Kidney epithelial cell (primary cell): ENCODE measurements at regions not wholly inside any gene's neighbourhood (a gene's known extent, or its start where the extent isn't known, plus 50 kb on each side); places are given as distances from the start of the nearest gene placed in this dataset.
"Not testable (repeated sequence)": the region's sequence is repeated elsewhere in the genome, so short reads cannot be mapped to it uniquely, and the experiment has no call there.

ENCODE experiments used
- DNase-seq: peaks from one replicate; pipeline ENCODE4 v3.0.0-alpha.2; 2010; ENCODE audit warnings: low read depth
- H3K27me3 ChIP-seq: 2 replicates; pipeline ENCODE4 v1.6.0; 2011; ENCODE audit warnings: low read length; ENCODE audit not compliant: control insufficient read depth, insufficient read depth
- H3K36me3 ChIP-seq: 2 replicates; pipeline ENCODE4 v1.5.1; 2011; ENCODE audit warnings: low read length; ENCODE audit not compliant: control insufficient read depth, insufficient read depth
- H3K4me3 ChIP-seq: 2 replicates; pipeline ENCODE4 v1.5.1; 2011; ENCODE audit warnings: low read depth, mild to moderate bottlenecking, control low read depth, low read length
- TF ChIP-seq, protein P1 (sequence below): IDR thresholded peaks from 2 replicates; pipeline ENCODE4 v1.5.1; 2011; ENCODE audit warnings: mild to moderate bottlenecking, moderate library complexity, low read length, control low read depth, inconsistent platforms; ENCODE audit not compliant: insufficient read depth, poor library complexity, severe bottlenecking

DNA sequence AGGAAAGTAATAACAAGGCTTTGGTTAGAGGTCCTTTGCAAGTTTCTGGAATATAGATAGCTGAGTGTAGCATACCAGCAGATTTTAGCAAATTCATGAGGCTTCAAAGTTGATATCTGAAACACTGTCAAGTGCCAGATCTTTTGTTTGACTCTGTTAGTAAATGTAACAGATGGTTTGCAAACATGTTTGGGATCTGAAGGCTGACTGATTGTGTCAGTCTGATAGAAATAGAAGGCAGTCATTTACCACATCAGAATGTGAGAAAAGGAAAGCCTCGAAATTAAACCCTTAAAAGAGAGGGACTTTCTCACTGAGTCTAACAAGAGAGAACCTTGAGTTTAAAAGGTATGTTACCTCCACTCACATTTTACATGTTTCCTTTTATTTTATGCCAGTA lies 371.5 kb downstream of the KIF2B start:
- TF ChIP-seq, protein P1, sequence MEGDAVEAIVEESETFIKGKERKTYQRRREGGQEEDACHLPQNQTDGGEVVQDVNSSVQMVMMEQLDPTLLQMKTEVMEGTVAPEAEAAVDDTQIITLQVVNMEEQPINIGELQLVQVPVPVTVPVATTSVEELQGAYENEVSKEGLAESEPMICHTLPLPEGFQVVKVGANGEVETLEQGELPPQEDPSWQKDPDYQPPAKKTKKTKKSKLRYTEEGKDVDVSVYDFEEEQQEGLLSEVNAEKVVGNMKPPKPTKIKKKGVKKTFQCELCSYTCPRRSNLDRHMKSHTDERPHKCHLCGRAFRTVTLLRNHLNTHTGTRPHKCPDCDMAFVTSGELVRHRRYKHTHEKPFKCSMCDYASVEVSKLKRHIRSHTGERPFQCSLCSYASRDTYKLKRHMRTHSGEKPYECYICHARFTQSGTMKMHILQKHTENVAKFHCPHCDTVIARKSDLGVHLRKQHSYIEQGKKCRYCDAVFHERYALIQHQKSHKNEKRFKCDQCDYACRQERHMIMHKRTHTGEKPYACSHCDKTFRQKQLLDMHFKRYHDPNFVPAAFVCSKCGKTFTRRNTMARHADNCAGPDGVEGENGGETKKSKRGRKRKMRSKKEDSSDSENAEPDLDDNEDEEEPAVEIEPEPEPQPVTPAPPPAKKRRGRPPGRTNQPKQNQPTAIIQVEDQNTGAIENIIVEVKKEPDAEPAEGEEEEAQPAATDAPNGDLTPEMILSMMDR, result no peak
- H3K27me3 ChIP-seq, result no peaks in the 10 kb centered on the region
- DNase-seq, result no peak
- H3K4me3 ChIP-seq, result no peak overlapping the region
- no peaks in the 10 kb centered on the region for H3K36me3 ChIP-seq

DNA sequence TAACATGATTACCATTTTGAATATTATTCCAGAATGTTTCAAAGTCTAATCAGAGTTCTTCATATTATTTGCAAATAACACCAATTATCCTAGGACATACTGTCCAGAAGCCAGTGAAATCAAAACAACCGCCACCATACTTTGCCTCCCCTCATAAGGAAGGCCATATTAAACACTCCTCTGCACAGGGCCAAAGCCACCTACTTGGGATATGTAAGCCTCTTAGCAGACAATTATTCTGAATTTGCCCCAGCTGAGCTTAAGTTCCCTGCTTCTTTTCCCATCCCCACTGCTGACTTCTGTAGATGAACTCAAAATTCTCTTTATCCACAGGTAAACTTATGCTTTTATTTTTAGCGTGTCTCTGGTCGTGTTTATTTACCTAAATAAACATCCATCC lies 374.0 kb downstream of the KIF2B start:
- TF ChIP-seq, protein P1, result no peak
- Histone ChIP-seq H3K27me3 (no peaks in the 10 kb centered on the region), H3K4me3 (no peak overlapping the region), H3K36me3 (no peaks in the 10 kb centered on the region)
- no peak for DNase-seq

DNA sequence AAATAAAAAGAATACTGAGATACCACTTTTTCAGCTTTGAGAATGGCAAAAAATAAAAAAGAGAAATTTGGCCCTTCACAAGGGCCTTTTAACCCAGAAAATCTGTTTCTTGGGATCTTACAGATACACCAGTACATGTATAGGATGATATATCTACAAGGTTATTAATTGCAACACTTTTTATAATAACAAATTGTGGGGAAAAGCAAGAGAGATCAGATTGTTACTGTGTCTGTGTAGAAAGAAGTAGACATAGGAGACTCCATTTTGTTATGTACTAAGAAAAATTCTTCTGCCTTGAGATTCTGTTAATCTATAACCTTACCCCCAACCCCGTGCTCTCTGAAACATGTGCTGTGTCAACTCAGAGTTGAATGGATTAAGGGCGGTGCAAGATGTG lies 378.7 kb downstream of the KIF2B start:
- not testable (repeated sequence) for H3K36me3 ChIP-seq, H3K4me3 ChIP-seq, DNase-seq, H3K27me3 ChIP-seq

DNA sequence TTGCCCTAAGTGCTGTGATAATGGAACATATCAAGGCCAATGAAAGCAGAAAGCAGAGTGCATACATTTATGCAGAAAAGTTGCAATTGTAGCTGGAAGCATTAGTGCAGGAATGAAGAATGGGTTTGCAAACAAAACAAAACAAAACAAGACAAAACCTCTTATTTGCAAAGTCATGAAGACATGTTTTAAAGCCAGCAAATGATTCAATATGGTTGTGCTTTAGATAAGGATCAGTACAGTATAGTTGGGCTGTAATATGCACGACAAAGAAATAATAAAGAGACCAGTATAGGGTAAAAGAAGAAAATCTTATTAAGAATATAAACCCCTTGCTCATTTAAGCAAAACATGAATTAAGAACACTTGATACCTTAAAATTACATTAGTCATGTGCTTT lies 398.1 kb downstream of the KIF2B start:
- H3K27me3 ChIP-seq, result no peaks in the 10 kb centered on the region
- TF ChIP-seq, protein P1, result no peak
- DNase-seq, result no peak
- H3K4me3 ChIP-seq, result no peak overlapping the region
- H3K36me3 ChIP-seq, result no peaks in the 10 kb centered on the region

DNA sequence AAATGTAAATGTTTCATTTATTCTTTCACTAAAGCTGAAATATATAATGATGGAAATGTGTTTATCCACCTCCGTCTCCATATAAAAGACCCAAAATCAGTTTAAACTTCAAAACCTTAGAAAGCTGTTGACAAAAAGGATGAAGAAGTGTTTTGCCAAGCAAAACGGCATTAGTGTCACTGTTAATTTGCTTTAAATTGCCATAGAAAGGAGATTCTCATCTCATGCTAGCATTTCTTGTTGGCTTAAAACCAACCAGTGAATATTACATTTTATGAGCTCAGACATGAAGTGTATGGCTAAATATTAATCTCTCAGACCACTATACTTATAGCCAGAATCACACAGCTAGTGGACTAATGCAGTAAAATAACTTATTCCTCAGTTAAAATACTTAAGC lies 398.8 kb downstream of the KIF2B start:
- DNase-seq, result no peak
- TF ChIP-seq, protein P1, result no peak
- H3K4me3 ChIP-seq, result no peak overlapping the region
- no peaks in the 10 kb centered on the region for H3K27me3 ChIP-seq
- H3K36me3 ChIP-seq, result no peaks in the 10 kb centered on the region

DNA sequence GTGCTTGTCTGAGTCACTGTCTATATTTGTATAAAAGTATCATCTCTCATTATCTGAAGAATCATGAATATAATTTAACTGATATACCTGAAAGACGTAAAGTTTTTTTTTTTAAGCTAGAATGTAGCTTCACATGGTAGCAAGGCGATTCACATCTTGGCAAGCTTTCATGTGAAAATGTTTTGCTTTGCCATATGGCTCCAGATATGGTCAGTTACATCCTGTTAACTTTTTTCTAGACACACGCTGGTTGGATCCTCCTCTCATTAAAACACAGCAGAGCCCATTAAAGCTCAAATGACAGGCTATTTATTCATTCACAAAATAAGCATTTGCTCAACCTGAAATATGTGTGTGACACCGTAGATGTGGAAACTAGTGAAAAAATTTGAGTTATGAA lies 412.8 kb downstream of the KIF2B start:
- DNase-seq, result no peak
- no peaks in the 10 kb centered on the region for H3K27me3 ChIP-seq
- H3K4me3 ChIP-seq, result no peak overlapping the region
- no peaks in the 10 kb centered on the region for H3K36me3 ChIP-seq
- TF ChIP-seq, protein P1, result no peak
